Left lobe of liver (tissue), 2 donors: ENCODE measurements at regions not wholly inside any gene's neighbourhood (a gene's known extent, or its start where the extent isn't known, plus 50 kb on each side); places are given as distances from the start of the nearest gene placed in this dataset.

Experiments
- ATAC-seq: fragments of 200-7000 bp; cut with Tn5 transposase; one replicate; pipeline ENCODE4 v1.9.1; 2020; ENCODE audit warnings: mild to moderate bottlenecking, moderate library complexity
- DNase-seq: peaks from one replicate; pipeline ENCODE4 v3.0.0-alpha.2; 2020; ENCODE audit warnings: low spot score
- donor health status: DM: no; HTN: no; CAD: no; lungs with moderate emphysema.
- donor health status: DM: no; HTN: yes; CAD: no.

GRCh38 chr5:6176102-6176693, 202.1 kb downstream of the MED10 start:
- ATAC-seq (no peak), DNase-seq (no peak)

GRCh38 chr5:6175172-6175854, 203.0 kb downstream of the MED10 start:
- no peak for ATAC-seq
- DNase-seq: no peak

GRCh38 chr5:6169660-6170059, 208.7 kb downstream of the MED10 start:
- DNase-seq: no peak
- ATAC-seq: no peak

GRCh38 chr5:6166698-6167394, 211.5 kb downstream of the MED10 start:
- no peak for ATAC-seq
- no peak for DNase-seq

DNA sequence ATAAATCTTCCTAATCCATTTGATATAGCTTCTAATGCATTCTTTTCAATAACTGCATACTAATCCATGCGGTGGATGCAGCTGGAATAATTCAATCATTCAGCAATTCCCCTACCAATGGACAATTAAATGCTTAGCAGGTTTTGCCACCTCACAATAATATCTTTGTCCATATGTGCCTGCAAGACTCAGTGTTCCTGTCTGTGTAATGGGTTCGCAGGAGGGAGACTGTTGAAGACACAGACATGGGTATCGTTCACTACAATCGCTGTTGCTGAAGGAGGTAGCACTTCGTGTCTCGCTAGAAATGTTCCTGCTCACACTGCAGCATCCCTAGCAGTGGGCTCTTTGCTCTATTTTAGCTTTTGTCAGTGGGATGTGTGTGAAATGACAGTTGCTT, 214.4 kb downstream of the MED10 start:
- DNase-seq (no peak), ATAC-seq (no peak)

DNA sequence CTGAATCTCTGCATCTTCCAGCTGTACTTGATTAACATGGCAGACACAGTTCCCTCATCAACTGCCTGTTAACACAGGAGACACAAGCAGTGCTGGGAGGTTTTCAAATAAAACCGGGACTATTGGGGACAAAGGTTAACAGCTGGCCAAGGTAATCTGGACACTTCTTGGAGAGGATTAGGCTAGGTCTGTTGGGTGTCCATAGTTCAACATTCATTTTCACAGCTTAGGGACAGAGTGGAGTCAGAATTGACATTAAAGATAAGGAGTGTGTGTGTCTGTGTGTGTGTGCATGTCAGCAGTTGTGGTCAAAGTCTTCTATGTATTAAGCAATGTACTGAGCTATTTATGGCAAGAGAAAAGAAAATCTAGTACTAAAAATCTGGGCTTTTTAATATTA, 216.2 kb downstream of the MED10 start:
- ATAC-seq (peak; percentile 86), DNase-seq (peak; percentile 52)

DNA sequence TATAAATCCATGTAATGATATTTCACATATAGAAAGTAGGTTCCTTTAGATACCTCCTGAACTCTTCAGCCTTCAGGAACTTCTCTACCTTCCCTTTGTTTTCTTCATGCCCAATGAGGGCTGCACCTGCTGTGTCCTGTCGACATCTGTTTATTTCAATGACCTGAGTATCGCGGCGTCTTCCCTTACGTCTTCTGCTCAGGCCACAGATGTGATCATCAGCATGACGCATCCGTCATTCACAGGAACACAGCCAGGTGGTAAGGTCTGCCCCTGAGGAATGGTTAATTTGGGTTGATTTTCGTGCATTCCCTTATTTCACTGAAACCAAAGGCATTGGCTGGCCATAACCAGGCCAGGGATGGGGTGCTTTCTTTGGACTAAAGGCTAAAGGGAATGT, 217.1 kb downstream of the MED10 start:
- no peak for DNase-seq
- ATAC-seq: no peak

GRCh38 chr5:6159832-6160430, 218.4 kb downstream of the MED10 start:
- no peak for ATAC-seq
- no peak for DNase-seq

- DNase-seq: no peak
- peak; percentile 72 for ATAC-seq
These were observed 219.1 kb downstream of the MED10 start for GRCh38 chr5:6158974-6159831.

GRCh38 chr5:6154216-6154615, 224.1 kb downstream of the MED10 start:
- DNase-seq (no peak), ATAC-seq (no peak)

DNA sequence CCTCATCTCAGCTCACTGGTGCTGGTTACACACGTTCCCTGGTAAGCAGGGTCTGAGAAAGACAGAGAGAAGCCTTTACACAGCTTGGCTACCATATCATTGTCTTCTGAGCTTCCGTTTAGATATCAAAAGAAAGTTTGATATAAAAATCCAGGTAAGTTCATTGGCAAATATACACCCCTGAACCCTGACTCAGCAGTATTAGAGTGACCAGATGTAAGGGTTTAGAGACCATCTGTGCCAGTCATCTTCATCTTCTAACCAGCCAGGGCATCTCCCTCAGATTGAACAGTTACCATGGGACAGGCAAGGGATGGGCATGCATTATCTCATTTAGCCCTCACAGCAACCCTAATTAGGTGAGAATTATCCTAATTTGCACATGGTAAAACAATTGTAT, 232.1 kb downstream of the MED10 start:
- DNase-seq: no peak
- no peak for ATAC-seq

DNA sequence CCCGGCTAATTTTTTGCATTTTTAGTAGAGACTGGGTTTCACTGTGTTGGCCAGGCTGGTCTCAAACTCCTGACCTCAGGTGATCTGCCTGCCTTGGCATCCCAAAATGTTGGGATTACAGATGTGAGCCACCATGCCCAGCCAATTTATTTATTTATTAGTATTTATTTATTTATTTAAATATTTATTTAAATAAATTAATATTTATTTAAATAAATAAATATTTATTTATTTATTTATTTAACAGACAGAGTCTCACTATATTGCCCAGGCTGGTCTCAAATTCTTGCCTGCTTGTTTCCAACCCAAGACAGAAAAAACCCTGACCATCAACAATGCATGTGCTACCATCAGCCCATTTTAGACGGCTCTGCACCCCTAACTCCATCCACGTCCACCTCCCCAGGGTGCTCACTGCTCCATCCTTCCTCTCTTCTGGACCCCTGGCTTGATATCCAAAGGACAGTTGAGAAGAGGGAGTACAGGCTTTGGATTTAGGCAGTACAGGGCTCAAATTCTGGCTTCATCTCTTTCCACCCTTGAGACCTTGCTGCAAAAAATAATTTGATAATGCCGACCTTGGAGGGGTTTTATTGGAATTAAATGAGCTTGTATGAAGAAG, 232.6 kb downstream of the MED10 start:
- DNase-seq (no peak), ATAC-seq (no peak)

DNA sequence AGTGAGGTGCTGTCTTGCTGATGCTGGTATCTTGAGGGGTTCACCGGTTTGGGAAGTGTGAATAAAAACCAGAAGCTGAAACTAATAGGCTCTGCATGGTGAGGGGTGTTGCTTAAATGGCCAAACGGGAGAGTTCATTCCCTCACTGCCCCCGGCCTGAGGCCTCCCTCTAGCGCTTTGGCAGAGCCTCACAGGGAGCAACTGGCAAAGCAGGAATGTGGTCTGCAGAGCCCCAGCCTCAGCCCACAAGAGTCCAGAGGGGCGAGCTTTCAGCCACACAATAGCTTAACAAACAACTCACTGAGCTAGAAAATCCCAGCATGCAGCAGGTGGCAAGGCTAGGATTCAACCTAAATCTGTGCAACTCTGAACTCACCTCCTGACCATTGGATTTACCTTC, 234.8 kb downstream of the MED10 start:
- DNase-seq (no peak), ATAC-seq (no peak)

GRCh38 chr5:6142353-6142752, 236.0 kb downstream of the MED10 start:
- ATAC-seq (no peak), DNase-seq (no peak)

GRCh38 chr5:6140219-6140618, 238.1 kb downstream of the MED10 start:
- ATAC-seq (no peak), DNase-seq (no peak)

- DNase-seq (no peak), ATAC-seq (no peak)
These were observed 242.4 kb downstream of the MED10 start for GRCh38 chr5:6135977-6136376.

- DNase-seq: no peak
- no peak for ATAC-seq
These were observed 244.1 kb downstream of the MED10 start for GRCh38 chr5:6134281-6134680.

DNA sequence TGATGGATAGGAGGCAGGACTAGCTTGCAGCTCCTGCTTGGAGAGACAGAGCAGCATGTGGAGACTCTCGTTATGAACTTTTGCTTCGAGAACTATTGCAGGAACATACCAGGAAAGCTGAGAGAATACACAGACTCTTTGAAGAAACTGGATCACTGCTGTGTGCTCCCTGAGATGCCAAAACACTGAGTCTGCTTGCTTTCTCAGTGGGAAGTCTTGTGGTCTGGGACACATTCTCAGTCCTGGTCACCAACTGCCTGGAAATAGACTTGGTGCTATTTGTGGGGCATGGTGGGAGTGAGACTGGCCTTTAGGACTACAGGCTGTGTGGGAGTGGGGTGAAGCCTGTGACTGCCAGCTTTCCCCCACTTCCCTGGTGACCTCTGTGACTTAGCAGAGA, 252.6 kb downstream of the MED10 start:
- DNase-seq (no peak), ATAC-seq (no peak)

GRCh38 chr5:6118691-6119090, 259.7 kb downstream of the MED10 start:
- no peak for ATAC-seq
- DNase-seq: no peak

DNA sequence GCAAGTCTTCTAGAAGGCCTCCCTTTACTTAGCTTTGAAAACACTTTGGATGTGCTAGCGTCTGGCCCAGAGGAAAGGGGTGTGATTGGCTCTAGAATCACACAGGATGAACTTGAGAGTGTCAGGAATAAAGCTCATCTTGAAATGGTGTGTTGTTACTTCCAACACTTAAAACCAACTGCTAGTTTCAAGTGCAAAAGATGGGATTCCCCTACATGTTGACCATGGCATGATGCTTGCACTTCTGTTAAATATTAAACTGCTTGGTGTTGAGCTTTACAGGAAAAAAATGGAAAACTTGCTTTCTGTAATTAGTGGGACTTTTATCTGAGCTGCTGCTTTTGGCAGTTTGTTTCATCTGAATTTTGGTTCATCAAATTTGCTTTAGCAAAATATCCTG, 261.1 kb downstream of the MED10 start:
- DNase-seq: no peak
- peak; percentile 66 for ATAC-seq

DNA sequence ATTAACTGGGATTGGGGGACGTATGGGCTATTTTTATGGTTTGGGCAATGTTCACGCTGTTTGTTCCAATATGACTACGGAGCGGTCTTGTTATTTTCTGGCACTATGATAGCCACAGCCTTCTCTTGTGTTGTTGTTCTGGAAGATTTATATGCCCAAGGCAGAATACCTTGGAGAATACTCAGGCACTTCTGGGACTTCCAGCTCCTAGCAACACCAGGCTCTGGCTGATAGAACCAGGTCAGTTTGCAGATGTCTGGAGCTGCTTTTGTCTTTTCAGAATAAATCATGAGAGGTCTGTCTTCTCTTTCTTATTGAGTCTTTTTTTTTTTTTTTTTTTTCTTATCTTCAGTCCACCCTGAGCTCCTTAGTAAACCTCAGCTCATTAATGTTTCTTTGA, 262.5 kb downstream of the MED10 start:
- ATAC-seq: no peak
- DNase-seq: no peak
